ENCODE measurements at regions not wholly inside any gene's neighbourhood (a gene's known extent, or its start where the extent isn't known, plus 50 kb on each side); places are given as distances from the start of the nearest gene placed in this dataset.

DNA sequence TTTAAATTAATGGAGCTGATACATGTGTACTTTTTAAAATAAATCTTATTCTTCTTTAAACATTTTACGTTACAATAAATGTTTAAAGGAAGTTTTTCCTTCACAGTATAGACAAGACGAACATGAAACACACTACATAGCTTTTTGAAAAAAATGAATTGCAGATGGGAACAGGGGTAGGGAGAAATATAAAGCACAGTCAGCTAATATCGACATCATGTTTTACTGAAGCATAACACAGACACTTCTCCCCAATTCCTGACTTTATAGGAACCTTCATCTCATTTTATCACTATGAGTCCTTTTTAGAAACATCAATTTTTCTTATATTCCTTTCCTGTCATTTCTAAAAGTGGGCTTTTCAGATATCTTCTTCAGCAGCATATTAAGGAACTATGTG lies 153.5 kb downstream of the MACC1 start:
- H3K27ac ChIP-seq (ENCODE audit: extremely low read depth, low read depth, low read length), result no peak overlapping the region
- POLR2A ChIA-PET, result no interaction called here
- H3K4me3 ChIP-seq (ENCODE audit: low read depth, low read length), result no peak overlapping the region
- no peak for TF ChIP-seq ZFHX2 (tag by site-specific recombination; conservative IDR thresholded peaks at IDR 0.05)
- no peak for TF ChIP-seq ZNF157 (tag by site-specific recombination; IDR thresholded peaks at IDR 0.05)
- TF ChIP-seq YY2 (tag by site-specific recombination; IDR thresholded peaks at IDR 0.05), result no peak
- no peak for TF ChIP-seq FEZF1 (tag by site-specific recombination; IDR thresholded peaks at IDR 0.05)
- TF ChIP-seq ZNF354C (tag by site-specific recombination; IDR thresholded peaks at IDR 0.05; ENCODE audit: borderline replicate concordance, low read depth), result no peak
- TF ChIP-seq, protein P1, sequence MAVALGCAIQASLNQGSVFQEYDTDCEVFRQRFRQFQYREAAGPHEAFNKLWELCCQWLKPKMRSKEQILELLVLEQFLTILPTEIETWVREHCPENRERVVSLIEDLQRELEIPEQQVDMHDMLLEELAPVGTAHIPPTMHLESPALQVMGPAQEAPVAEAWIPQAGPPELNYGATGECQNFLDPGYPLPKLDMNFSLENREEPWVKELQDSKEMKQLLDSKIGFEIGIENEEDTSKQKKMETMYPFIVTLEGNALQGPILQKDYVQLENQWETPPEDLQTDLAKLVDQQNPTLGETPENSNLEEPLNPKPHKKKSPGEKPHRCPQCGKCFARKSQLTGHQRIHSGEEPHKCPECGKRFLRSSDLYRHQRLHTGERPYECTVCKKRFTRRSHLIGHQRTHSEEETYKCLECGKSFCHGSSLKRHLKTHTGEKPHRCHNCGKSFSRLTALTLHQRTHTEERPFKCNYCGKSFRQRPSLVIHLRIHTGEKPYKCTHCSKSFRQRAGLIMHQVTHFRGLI (tag by site-specific recombination; IDR thresholded peaks at IDR 0.05), result no peak
- no peak for TF ChIP-seq IKZF3 (tag by site-specific recombination; IDR thresholded peaks at IDR 0.05)
- TF ChIP-seq ZNF146 (tag by site-specific recombination; IDR thresholded peaks at IDR 0.05), result no peak
- no peak for TF ChIP-seq ZNF639 (tag by site-specific recombination; IDR thresholded peaks at IDR 0.05)
- TF ChIP-seq, protein P2, sequence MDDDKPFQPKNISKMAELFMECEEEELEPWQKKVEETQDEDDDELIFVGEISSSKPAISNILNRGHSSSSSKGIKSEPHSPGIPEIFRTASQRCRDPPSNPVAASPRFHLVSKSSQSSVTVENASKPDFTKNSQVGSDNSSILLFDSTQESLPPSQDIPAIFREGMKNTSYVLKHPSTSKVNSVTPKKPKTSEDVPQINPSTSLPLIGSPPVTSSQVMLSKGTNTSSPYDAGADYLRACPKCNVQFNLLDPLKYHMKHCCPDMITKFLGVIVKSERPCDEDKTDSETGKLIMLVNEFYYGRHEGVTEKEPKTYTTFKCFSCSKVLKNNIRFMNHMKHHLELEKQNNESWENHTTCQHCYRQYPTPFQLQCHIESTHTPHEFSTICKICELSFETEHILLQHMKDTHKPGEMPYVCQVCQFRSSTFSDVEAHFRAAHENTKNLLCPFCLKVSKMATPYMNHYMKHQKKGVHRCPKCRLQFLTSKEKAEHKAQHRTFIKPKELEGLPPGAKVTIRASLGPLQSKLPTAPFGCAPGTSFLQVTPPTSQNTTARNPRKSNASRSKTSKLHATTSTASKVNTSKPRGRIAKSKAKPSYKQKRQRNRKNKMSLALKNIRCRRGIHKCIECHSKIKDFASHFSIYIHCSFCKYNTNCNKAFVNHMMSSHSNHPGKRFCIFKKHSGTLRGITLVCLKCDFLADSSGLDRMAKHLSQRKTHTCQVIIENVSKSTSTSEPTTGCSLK (tag by site-specific recombination; IDR thresholded peaks at IDR 0.05), result no peak
- TF ChIP-seq, protein P3, sequence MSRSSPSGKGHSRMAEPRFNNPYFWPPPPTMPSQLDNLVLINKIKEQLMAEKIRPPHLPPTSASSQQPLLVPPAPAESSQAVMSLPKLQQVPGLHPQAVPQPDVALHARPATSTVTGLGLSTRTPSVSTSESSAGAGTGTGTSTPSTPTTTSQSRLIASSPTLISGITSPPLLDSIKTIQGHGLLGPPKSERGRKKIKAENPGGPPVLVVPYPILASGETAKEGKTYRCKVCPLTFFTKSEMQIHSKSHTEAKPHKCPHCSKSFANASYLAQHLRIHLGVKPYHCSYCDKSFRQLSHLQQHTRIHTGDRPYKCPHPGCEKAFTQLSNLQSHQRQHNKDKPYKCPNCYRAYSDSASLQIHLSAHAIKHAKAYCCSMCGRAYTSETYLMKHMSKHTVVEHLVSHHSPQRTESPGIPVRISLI (tag by site-specific recombination; IDR thresholded peaks at IDR 0.05), result no peak
- TF ChIP-seq ZNF843 (tag by site-specific recombination; IDR thresholded peaks at IDR 0.05), result no peak
- TF ChIP-seq ZNF785 (tag by site-specific recombination; IDR thresholded peaks at IDR 0.05), result no peak
- no peak for TF ChIP-seq HOXA7 (CRISPR knock-in tag; IDR thresholded peaks at IDR 0.05; ENCODE audit: borderline replicate concordance)
- no peaks in the 10 kb centered on the region for H3K4me1 ChIP-seq (ENCODE audit: control insufficient read depth, insufficient read depth, low read length)
- CTCF ChIA-PET, result no interaction called here
- H3K36me3 ChIP-seq (ENCODE audit: control insufficient read depth in 2 of 2, insufficient read depth in 1 of 2, low read length in 2 of 2), result no peaks in the 10 kb centered on the region
- H3K9me3 ChIP-seq (ENCODE audit: control insufficient read depth, insufficient read depth, low read depth, low read length), result no peaks in the 10 kb centered on the region

- Histone ChIP-seq H3K4me1 (ENCODE audit: control insufficient read depth, insufficient read depth, low read length) (no peaks in the 10 kb centered on the region), H3K4me3 (ENCODE audit: low read depth, low read length) (no peak overlapping the region), H3K9me3 (ENCODE audit: control insufficient read depth, insufficient read depth, low read depth, low read length) (no peaks in the 10 kb centered on the region), H3K36me3 (ENCODE audit: control insufficient read depth in 2 of 2, insufficient read depth in 1 of 2, low read length in 2 of 2) (no peaks in the 10 kb centered on the region), H3K27ac (ENCODE audit: extremely low read depth, low read depth, low read length) (no peak overlapping the region)
- ChIA-PET CTCF (no interaction called here), POLR2A (no interaction called here)
- no peak for TF ChIP-seq ZNF610 (tag by site-specific recombination; IDR thresholded peaks at IDR 0.05; ENCODE audit: borderline replicate concordance)
- TF ChIP-seq ZNF146 (tag by site-specific recombination; IDR thresholded peaks at IDR 0.05), result peak; percentile 53; the same call in 1 of the 2 replicates
Measured at GRCh38 chr7:20062932-20063331, 154.3 kb downstream of the MACC1 start.

- Histone ChIP-seq H3K27ac (ENCODE audit: extremely low read depth, low read depth, low read length) (no peak overlapping the region), H3K9me3 (ENCODE audit: control insufficient read depth, insufficient read depth, low read depth, low read length) (no peaks in the 10 kb centered on the region), H3K36me3 (ENCODE audit: control insufficient read depth in 2 of 2, insufficient read depth in 1 of 2, low read length in 2 of 2) (no peaks in the 10 kb centered on the region), H3K4me3 (ENCODE audit: low read depth, low read length) (no peak overlapping the region), H3K4me1 (ENCODE audit: control insufficient read depth, insufficient read depth, low read length) (no peaks in the 10 kb centered on the region)
- ChIA-PET CTCF (no interaction called here), POLR2A (no interaction called here)
- TF ChIP-seq ZNF660 (tag by site-specific recombination; IDR thresholded peaks at IDR 0.05), result no peak
- TF ChIP-seq ZNF24 (tag by site-specific recombination; IDR thresholded peaks at IDR 0.05), result no peak
- TF ChIP-seq OSR2 (tag by site-specific recombination; IDR thresholded peaks at IDR 0.05), result no peak
- TF ChIP-seq ZNF335 (tag by site-specific recombination; conservative IDR thresholded peaks at IDR 0.05), result no peak
- no peak for TF ChIP-seq TRIM28 (IDR thresholded peaks at IDR 0.05; ENCODE audit: borderline replicate concordance, low read length)
- TF ChIP-seq SCRT1 (tag by site-specific recombination; IDR thresholded peaks at IDR 0.05; ENCODE audit: borderline replicate concordance), result no peak
- TF ChIP-seq AEBP2 (tag by site-specific recombination; IDR thresholded peaks at IDR 0.05; ENCODE audit: borderline replicate concordance), result no peak
- no peak for TF ChIP-seq BCL11B (tag by site-specific recombination; IDR thresholded peaks at IDR 0.05; ENCODE audit: low read depth)
- no peak for TF ChIP-seq ZNF140 (tag by site-specific recombination; IDR thresholded peaks at IDR 0.05)
- no peak for TF ChIP-seq ZNF473 (tag by site-specific recombination; IDR thresholded peaks at IDR 0.05)
Measured at GRCh38 chr7:20053334-20054104, 163.7 kb downstream of the MACC1 start.

Data from HEK293 (cell line).